ENCODE measurements at regions not wholly inside any gene's neighbourhood (a gene's known extent, or its start where the extent isn't known, plus 50 kb on each side); places are given as distances from the start of the nearest gene placed in this dataset.
"Not testable (repeated sequence)": the region's sequence is repeated elsewhere in the genome, so short reads cannot be mapped to it uniquely, and the experiment has no call there.

DNA sequence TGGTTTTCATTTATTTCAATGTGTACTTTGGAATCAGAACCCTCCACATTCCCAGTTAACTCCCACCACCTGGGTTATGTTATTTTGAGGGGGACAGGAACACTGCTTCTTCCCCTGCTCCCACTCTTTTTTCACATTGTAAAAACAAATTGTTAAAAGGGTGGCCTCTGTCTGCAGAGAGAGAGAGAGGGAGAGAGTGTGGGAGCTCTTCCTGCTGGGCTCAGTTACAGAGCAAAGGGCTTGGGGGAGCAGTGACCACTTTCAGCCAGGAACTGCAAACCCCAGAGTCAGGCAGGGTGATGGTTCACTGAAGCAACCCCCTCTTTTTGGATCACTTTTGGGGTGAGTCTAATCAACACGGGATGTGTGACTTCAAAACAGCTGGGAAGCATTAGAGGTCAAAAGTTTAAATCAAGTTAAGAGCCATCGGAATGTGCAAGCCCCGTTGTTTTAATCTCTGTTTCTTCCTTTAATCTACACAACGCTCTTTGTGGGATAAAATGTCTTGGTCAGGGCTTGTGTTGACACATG is 577.0 kb upstream of the CDH11 start:
- DNase-seq (ENCODE audit: low read depth in 2 of 2), result no peak

DNA sequence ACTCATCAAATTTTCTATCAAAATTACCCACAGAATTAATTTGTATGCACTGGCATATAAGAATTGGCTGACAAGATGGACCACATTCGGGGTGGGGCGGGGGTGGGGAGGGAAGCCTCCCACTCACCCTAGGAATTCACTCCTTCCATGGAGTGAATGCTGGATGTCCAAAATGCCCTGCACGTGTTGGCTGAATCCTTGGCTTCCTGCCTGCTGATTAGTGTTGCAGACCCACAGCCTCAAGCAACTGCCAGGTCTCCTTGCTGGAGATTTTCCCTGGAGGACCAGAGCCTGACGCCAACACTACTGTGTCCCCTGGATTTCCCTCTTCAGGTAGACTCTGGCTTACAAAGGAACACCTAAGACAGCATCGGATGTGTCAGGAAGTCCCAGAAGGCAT is 575.7 kb upstream of the CDH11 start:
- DNase-seq (ENCODE audit: low read depth in 2 of 2), result no peak

DNA sequence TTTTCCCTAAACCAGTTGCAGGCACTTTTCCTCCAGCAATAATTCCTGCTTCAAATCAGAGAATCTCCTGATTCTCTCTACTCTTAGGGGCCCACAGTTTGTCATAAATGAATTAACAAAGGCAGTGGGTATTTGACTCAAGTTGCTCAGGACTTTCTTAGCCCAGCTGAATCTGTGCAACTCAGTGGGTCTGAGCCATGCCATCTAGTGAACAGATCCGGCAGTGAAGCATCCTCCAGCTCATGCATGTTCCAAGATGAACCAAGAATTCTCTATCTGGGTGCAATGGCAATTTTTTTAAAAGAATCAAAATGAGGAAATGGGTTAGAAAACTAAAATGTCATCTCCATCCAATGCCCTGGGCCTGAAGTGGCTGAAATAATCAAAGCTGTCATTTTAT is 575.2 kb upstream of the CDH11 start:
- no peak for DNase-seq (ENCODE audit: low read depth in 2 of 2)

DNA sequence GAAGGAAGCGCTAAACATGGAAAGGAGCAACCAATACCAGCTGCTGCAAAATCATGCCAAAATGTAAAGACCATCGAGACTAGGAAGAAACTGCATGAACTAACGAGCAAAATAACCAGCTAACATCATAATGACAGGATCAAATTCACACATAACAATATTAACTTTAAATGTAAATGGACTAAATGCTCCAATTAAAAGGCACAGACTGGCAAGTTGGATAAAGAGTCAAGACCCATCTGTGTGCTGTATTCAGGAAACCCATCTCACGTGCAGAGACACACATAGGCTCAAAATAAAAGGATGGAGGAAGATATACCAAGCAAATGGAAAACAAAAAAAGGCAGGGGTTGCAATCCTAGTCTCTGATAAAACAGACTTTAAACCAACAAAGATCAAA is 570.0 kb upstream of the CDH11 start:
- DNase-seq (ENCODE audit: low read depth in 2 of 2), result not testable (repeated sequence)

DNA sequence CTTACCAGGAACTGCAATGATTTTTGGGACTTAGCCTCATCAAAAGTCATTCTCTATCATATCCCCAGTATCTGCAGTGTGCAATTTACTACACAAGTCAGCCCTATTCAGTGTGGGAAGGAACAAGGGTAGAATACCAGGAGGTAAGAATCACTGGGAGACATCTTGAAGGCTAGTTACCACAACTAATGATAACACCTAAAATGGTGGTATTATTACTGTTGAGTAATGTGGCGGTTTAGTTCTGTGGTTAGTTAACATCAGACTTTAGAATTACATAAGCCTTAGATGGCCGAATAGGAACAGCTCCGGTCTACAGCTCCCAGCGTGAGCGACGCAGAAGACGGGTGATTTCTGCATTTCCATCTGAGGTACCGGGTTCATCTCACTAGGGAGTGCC is 567.9 kb upstream of the CDH11 start:
- DNase-seq (ENCODE audit: low read depth in 2 of 2), result no peak

DNA sequence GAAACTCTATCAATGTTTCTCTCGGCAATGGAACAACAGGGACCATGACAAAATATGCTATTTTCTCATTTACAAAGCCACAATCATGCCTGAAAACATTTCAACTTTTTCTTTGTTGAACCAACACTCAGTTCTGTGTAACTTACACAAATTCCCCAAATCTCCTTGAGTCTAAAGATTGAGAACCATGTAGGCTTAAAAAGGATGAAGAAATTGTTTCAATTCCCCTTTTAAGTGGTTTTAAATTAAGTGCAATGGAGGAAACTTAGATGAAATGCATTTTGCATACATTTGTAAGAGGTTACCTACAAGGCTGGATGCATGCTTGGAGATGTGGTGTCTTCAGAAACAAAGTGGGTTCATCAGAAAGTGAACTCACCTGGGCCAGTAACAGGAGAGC is 566.4 kb upstream of the CDH11 start:
- no peak for DNase-seq (ENCODE audit: low read depth in 2 of 2)

DNA sequence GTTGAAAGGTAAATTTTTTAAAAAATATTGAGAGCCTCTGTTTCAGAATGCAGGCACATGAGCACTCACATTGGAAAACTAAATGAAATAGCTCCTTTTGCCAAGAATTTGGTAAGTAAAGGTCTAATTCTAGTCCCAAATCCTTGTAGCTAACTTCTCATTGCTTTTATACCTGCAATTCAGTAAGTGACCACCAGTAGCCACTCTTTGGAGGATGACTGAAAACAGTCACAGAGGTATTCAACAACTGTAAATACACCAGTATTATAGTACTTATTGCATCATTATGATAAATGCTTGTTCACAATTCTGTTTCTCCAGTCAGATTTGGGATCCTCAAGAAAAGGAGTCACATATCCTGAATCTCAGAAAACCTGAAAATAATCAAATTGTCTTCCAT is 562.4 kb upstream of the CDH11 start:
- DNase-seq (ENCODE audit: low read depth in 2 of 2), result no peak

DNA sequence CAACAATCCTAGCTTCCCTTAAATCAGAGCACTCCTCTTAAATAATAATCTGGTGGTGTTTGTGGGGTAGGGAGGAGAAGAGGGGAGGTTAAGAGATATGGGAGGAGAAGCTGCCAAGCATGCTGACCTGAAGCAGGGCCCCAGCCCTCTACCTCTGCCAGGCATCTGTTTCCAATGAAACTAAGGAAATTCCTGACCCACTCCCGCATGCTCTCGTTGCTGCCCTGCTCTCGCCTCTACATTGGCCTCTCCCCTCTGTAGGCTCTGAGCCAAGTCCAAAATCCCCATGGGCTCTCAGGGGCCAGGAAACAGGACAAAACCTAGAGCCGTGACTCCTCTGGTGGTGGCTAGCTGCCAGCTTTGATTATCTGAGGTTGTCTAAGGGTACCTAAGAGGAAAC is 559.5 kb upstream of the CDH11 start:
- no peak for DNase-seq (ENCODE audit: low read depth in 2 of 2)

DNA sequence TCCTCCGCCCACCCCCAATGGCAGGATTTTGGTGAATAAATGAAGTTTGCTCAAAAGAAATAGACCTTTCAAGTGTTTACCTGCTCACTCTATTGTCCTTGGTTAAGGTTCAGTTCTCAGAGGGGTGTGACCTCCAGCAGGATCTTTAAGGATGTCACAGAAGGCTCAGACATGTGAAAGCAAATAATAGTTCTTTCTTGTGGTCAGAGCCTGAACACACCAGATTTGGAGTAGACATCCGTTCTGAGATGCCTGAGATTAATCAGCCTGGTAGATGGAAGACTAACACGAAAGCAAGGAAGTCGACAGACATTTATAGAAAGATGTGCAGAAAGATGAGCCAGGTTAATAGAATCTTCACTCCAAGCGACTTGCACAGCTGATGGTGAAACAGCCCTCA is 557.9 kb upstream of the CDH11 start:
- no peak for DNase-seq (ENCODE audit: low read depth in 2 of 2)

DNA sequence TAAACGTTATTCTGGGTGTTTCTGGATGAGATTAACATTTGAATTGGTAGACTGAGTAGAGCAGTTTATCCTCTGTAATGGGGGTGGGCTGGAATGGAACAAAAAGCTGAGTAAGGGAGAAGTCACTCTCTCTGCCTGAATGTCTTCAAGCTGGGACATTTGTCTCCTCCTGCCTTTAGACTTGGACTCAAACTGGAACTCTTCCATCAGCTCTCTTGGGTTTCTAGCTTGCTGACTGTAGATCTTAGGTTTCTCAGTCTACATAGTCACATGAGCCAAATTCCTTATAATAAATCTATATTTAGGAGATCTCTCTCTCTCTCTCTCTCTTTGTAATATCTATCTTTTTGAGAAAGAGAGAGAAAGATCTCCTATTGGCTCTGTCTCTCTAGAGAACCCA is 553.3 kb upstream of the CDH11 start:
- no peak for DNase-seq (ENCODE audit: low read depth in 2 of 2)

DNA sequence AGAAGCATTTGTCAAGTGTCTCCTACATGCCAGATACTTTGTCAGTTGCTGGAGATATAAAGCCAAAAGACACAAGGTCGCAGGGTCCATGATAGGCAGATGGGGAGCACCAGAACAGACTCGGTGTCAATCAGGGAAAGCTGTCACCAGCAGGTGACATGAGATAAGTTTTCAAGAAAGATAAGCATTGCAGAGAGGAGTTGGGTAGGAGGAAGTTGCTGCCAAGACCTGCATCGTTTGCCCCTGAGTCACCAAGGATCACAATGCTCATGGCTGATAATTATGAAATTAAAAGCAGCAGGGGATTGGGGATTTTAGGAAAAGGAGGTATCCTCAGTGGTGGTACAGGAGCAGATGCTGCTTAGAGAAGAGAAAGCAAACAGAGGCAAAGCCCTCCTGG is 551.1 kb upstream of the CDH11 start:
- no peak for DNase-seq (ENCODE audit: low read depth in 2 of 2)

DNA sequence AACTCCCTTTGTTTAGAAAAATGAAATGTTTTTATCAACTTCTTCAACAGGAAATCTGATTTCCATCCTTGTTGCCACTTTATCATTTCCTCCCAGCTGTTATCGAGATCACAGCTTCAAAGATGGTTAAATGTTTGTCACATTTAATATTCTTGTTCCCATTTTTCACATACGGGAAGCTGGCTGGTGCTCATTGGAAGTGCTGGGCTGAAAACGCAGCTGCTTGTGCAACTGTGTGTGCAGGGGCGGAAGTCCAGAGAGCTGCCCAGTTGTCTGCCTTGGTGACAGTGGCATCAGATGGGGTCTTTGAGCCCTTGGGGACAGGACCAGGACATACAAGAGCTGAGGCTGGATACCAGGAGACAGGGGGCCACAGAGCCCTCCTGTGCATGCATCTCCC is 549.2 kb upstream of the CDH11 start:
- DNase-seq (ENCODE audit: low read depth in 2 of 2), result no peak

DNA sequence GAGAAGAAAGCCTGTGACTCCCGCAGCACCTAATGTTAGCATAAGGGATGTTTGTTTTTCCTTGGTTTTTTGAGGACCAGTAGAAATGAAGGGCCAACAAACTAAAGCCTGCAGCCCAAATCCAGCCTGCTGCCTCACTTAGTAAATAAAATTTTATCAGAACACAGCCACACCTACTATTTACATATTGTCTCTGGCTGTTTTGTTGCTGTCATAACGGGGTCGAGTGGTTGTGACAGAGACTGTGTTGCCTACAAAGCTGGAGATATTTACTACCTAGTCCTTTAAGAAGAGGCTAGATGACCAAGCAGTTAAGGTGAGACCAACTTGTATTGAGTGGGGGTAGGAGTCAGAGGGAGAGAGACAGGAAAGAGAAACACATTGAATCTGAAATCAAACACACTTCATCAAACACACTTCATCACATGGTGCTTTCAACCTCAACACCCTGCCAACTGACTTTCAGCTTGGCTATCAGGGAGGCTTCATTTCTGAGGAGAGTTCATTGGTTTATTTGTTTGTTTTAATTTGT is 546.3 kb upstream of the CDH11 start:
- DNase-seq (ENCODE audit: low read depth in 2 of 2), result no peak

DNA sequence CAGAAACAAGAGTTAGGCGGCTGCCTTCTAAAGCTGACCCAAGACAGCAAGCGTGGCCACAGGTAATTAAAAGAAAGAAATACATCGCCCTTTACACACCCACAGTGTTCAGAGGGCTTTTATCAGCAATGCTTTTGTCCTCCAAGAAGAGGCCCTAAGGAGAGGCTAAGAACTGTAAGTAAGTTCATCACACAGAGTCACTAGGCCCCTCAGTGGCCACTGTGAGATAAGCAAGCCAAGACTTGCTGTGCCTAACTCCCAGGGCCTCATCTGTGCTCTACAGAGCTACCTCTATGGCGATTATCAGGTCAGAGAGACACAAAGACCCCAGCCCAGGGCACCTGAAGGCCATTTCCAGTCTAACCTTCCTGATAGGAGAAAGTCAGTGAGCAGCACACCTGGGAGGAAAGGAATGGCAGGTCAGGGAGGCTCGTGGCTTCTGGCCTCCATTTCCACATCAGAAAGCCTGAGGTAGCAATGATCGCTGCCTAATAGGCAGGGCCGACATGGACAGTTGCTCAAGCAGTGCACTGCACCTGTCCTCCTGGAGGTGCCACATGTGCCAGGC is 545.2 kb upstream of the CDH11 start:
- DNase-seq (ENCODE audit: low read depth in 2 of 2), result no peak

DNA sequence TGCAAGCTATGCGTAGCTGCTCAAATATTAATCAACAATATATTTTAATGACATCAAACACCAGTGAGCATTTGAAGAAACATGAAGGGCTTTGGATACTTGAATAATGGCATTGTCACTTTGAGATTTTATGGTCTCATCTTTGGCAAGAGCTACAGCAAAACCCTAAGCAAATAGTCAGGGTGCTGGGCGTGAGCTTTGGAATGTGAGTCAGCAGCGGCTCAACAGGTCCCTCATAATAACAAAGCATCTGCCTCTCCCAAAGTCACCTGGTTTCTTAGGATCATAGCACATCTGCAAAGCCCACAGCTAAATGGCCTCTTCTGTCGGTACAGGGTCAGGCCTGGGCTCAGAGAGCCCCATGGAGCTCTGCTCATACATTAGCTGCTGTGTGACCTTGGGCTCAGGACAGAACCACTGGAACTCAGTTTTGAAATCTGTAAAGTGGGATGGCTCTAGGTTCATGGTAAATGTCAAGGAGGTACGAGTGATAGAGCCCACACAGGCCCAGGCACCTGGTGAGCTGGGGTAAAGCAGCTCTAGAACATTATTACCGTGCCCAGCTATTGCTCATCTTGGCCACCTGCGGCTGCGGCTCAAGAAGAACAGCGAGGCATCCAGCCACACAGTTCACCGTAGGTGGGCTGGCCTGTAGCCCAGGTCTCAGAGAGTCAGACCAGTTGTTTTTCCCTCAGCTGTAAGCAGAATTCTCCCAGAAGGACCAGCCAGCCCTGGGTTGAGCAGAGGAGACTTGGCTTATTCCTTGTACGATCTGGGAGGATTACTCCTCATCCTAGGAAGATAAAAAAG is 544.5 kb upstream of the CDH11 start:
- no peak for DNase-seq (ENCODE audit: low read depth in 2 of 2)

DNA sequence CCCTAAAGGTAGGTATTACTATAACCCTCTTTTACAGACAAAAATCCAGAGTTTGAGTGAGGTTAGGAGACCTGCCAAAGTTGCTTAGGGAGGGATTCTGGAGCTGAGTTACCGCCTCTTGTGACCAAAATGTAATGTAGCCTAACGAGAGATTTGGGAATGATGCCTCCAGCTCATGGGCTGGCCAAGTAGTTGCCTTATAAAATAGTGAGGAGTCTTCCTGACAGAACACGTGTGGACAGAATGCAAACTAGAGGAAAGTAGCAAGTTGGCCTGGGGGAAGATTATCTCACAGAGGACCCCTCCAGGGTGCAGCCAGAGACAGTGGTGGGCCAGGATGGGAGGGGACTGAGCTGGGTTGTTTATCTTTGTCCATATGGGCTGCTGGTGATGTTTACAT is 543.7 kb upstream of the CDH11 start:
- no peak for DNase-seq (ENCODE audit: low read depth in 2 of 2)

DNA sequence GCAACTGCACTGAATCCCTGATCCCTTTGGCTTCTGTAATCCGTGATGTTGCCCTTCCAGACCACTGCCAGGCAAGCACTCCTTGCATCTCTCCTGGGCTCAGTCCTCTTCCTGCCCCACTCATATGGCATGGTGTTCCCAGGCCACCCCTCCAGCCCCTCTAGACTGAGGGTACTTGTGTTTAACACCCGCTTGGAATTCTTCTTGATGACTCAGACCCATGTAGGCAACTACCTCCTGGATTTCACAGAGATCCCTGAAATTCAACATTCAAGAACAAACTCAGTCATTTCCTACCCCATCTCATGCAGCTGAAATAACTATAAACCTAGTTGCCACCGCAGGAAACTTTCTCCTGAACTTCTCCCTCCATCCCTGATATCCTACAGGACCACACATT is 541.9 kb upstream of the CDH11 start:
- DNase-seq (ENCODE audit: low read depth in 2 of 2), result no peak

DNA sequence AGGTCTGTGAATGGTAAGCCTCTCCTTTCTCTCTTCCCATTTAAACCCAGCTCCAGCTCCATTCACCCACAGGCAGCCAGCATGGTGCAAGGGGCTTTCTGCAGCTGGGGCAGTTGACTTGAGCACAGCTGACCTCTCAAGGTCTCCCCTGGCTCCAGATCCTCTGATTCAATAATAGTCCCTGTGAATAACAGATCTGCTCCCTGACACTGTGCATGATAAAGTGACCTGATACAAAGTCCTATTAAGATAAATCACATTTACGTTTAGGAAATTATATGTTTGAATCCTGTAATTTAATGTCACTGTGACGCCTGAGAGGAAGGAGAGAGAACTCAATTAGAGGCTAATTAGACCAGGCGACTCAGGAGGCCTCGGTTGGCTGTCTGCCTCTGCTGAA is 540.4 kb upstream of the CDH11 start:
- no peak for DNase-seq (ENCODE audit: low read depth in 2 of 2)

DNA sequence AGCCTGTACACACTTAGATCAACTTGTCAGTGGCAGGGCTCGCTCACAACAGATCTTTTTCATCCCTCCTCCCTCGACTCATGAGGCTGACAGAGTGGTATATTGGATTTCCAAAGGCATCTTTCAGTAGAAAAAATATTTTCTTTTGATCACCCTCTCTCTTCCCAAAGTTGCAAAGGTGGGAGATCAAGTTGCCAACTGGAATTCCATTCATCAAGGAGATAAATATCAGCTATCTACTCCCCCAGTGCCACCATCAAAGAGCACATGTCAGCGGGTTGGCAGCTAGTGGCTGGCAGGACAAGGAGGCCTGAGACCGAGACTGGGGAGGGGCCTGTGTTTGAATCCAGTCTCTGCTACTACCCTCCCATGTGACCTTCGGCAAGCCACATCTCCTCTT is 539.7 kb upstream of the CDH11 start:
- DNase-seq (ENCODE audit: low read depth in 2 of 2), result no peak

DNA sequence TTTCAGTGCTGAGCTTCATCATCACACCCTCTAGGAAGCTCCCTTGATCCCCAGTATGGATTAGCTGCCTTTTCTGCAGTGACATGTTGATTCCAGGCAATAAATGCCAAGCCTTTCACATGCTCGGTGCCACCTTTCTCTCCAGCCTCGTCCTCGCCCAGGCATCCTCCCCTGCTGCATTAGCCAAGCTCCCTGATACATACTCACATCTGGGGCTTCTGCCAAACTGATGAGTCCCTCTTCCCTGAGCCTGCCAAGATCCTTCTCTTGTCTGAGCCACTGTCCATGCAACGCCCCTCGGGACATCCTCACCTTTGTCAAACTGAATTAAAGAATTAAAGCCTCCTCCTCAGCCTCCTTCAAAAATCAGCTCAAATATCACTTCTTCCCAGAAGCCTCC is 538.5 kb upstream of the CDH11 start:
- no peak for DNase-seq (ENCODE audit: low read depth in 2 of 2)

DNA sequence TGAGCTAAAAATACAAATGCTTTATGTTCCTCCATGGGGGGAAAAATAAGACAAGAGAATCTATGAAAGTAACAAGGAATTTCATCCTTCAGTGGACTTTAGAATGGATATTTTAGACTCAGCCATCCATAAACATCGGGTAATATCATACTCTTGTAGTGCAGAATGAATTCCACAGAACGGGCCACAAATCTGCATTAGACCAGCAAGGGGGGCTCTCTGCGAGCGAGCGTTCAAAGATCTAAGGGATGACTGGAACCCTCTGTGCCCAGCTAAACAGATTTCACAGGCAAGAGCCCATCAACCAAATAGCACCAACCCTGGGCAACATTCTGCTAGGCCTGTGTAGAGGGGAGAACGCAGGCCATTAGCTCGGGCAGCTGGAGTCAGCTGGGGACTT is 537.9 kb upstream of the CDH11 start:
- DNase-seq (ENCODE audit: low read depth in 2 of 2), result no peak

DNA sequence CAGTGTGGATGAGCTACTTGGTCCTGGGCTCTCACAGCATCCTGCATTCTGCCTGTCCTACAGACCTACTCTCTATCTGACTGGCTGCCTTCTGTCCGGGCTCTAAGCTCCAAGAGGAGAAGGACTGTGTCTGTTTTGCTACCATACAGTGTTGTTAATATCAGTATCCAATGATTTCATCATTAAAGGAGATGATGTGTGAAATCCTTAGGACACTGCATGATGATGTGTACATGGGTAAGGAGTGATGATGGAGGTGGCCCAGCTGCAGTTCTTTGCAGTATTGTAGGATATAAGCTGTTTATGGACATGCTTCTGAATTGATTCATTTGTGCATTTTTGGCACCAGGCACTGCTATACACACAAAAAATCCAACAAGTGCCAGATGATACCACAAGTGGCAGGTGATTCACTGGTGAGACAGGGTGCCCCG is 536.9 kb upstream of the CDH11 start:
- no peak for DNase-seq (ENCODE audit: low read depth in 2 of 2)

DNA sequence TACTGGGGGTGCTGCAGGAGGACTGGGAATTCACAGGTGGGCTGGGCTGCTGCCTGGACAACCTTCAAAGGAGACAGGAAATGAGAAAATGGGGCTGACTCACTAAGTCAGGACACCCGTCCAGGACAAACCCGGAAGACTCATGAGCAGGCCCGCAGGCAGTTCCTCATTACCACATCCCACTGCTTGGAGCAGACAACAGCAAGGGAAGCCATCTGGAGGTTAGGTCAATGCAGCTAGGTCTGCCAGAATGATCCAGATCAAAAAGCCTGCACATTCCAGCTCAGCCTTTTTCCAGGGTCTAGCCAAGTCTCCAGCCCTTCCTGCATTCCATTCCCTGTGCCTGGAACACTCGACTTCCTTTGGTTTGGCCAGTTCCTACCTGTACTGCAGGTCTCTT is 536.5 kb upstream of the CDH11 start:
- peak in 1 of 2 donors; percentile 31 for DNase-seq (ENCODE audit: low read depth in 2 of 2)

Data from lung microvascular endothelial cell (primary cell).